DMS153 (cell line): ENCODE measurements at regions not wholly inside any gene's neighbourhood (a gene's known extent, or its start where the extent isn't known, plus 50 kb on each side); places are given as distances from the start of the nearest gene placed in this dataset.

Experiments used
- DNase-seq: peaks from one replicate; lab custom pipeline; 2025; lab: John Stamatoyannopoulos, UW

DNA sequence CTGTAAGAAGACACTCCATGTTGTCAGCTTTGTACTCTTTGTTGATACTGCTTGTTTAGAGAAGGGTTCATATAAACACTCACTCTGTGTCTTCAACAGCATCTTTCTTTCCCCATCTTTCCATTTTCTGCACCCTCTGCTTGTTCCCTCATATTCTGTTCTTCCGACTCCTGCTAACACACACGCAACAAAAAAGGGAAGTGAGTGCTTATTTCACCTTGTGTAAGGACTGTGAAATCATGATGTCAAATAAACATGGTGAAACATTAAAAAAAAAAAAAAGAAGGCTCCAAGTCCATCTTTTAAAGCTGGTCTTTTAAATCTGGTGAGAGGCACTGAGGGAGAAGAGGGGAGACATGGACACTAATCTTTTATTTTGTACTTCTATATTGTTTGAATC lies 145.4 kb downstream of the RPAP3 start:
- DNase-seq: no peak

GRCh38 chr12:47558625-47559345 lies 147.0 kb downstream of the RPAP3 start:
- no peak for DNase-seq

DNA sequence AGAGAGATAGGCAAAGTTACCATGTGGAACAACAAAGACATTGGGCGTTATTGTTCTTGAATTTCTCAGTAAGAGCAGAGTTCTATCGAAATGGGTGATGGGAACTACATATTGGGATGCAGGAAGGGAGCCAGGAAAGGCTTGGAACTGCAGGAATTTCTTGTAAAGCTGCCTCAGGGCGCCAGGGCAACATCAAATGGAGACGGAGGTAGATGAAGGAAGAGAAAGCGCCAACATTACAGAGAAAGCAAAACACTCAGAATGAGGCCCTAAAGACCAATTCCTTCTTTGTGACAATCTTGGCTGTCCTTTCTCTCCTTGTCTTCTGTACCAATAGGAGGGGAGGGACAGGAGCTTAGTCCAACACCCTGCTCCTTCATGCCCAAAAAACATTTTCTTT lies 148.4 kb downstream of the RPAP3 start:
- DNase-seq: no peak

GRCh38 chr12:47556261-47557030 lies 149.4 kb downstream of the RPAP3 start:
- DNase-seq: no peak

GRCh38 chr12:47554046-47554653 lies 151.7 kb downstream of the RPAP3 start:
- DNase-seq: no peak

- DNase-seq: no peak
Observed at GRCh38 chr12:47553266-47553665, 152.6 kb downstream of the RPAP3 start.

- no peak for DNase-seq
Observed at GRCh38 chr12:47551426-47551851, 154.4 kb downstream of the RPAP3 start.

- DNase-seq: no peak
Observed at GRCh38 chr12:47549258-47549657, 156.6 kb downstream of the RPAP3 start.

DNA sequence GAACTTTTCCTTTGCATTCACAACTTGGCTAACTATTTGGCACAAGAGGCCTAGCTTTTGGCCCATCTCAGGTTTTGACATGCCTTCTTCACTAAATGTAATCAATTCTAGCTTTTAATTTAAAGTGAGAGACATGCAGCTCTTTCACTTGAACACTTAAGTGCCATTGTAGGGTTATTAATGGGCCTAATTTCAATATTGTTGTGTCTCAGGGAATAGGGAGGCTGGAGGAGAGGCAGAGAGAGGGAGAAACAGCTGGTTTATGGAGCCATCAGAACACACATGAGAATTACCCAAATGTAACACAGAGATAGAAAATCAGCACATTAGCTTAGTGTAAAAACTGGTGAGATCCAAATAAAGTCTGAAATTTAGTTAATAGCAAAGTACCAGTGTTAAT lies 157.4 kb downstream of the RPAP3 start:
- no peak for DNase-seq

- DNase-seq: no peak
Observed at GRCh38 chr12:47547077-47547476, 158.8 kb downstream of the RPAP3 start.

- no peak for DNase-seq
Observed at GRCh38 chr12:47545938-47546609, 159.8 kb downstream of the RPAP3 start.

GRCh38 chr12:47534695-47535094 lies 171.1 kb downstream of the RPAP3 start:
- DNase-seq: no peak

GRCh38 chr12:47530050-47530449 lies 175.8 kb downstream of the RPAP3 start:
- no peak for DNase-seq

GRCh38 chr12:47527816-47528215 lies 178.0 kb downstream of the RPAP3 start:
- no peak for DNase-seq

GRCh38 chr12:47520029-47520428 lies 185.8 kb downstream of the RPAP3 start:
- no peak for DNase-seq

- DNase-seq: no peak
Observed at GRCh38 chr12:47517122-47517521, 188.7 kb downstream of the RPAP3 start.

- DNase-seq: no peak
Observed at GRCh38 chr12:47509398-47509851, 196.4 kb downstream of the RPAP3 start.

- no peak for DNase-seq
Observed at GRCh38 chr12:47507221-47507620, 198.6 kb downstream of the RPAP3 start.

- no peak for DNase-seq
Observed at GRCh38 chr12:47504775-47505446, 200.9 kb downstream of the RPAP3 start.

DNA sequence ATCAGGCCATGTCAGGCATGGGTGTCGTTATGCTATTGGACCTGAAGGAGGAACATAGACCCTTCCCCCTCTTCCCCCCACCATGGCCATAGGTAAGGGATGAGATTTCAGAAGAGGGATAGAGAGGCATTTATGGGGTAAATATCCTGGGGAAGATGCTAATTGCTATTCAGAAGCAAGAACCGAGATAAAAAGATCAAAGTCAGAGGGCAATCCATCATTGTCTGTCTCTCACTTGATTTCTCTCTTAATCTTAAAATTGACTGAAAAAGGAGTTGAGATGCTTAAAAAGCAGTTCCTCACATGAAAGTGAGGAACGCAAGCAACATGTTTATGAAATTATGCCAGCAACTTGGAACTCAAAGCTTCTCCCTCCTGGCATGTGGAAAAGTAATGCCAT lies 212.0 kb downstream of the RPAP3 start:
- no peak for DNase-seq

GRCh38 chr12:47491516-47492305 lies 214.1 kb downstream of the RPAP3 start:
- no peak for DNase-seq
